Islet precursor cell (in vitro differentiated cells): ENCODE measurements at regions not wholly inside any gene's neighbourhood (a gene's known extent, or its start where the extent isn't known, plus 50 kb on each side); places are given as distances from the start of the nearest gene placed in this dataset.

ENCODE experiments used
- DNase-seq: peaks from one replicate; pipeline ENCODE4 v3.0.0-alpha.2; 2018

- no peak for DNase-seq
These were observed 211.2 kb upstream of the CTAGE1 start for GRCh38 chr18:22628795-22629510.

GRCh38 chr18:22630980-22631379 lies 213.3 kb upstream of the CTAGE1 start:
- DNase-seq: no peak

GRCh38 chr18:22632191-22632590 lies 214.5 kb upstream of the CTAGE1 start:
- DNase-seq: no peak

- DNase-seq: no peak
These were observed 216.7 kb upstream of the CTAGE1 start for GRCh38 chr18:22634464-22634863.

GRCh38 chr18:22637787-22638186 lies 220.1 kb upstream of the CTAGE1 start:
- DNase-seq: no peak

GRCh38 chr18:22639026-22639463 lies 221.3 kb upstream of the CTAGE1 start:
- DNase-seq: no peak

- DNase-seq: no peak
These were observed 221.8 kb upstream of the CTAGE1 start for GRCh38 chr18:22639561-22639960.

- no peak for DNase-seq
These were observed 222.6 kb upstream of the CTAGE1 start for GRCh38 chr18:22640281-22640842.

GRCh38 chr18:22641958-22642357 lies 224.2 kb upstream of the CTAGE1 start:
- DNase-seq: no peak

GRCh38 chr18:22643731-22644130 lies 226.0 kb upstream of the CTAGE1 start:
- no peak for DNase-seq

- no peak for DNase-seq
These were observed 232.5 kb upstream of the CTAGE1 start for GRCh38 chr18:22650247-22650646.

- no peak for DNase-seq
These were observed 239.9 kb upstream of the CTAGE1 start for GRCh38 chr18:22657619-22658018.

GRCh38 chr18:22658318-22658717 lies 240.6 kb upstream of the CTAGE1 start:
- DNase-seq: no peak

GRCh38 chr18:22663378-22663777 lies 245.7 kb upstream of the CTAGE1 start:
- DNase-seq: no peak

- DNase-seq: no peak
These were observed 248.8 kb upstream of the CTAGE1 start for GRCh38 chr18:22666411-22666940.

- no peak for DNase-seq
These were observed 249.4 kb upstream of the CTAGE1 start for GRCh38 chr18:22667156-22667555.

- no peak for DNase-seq
These were observed 250.1 kb upstream of the CTAGE1 start for GRCh38 chr18:22667616-22668422.

- DNase-seq: no peak
These were observed 250.8 kb upstream of the CTAGE1 start for GRCh38 chr18:22668496-22668895.

GRCh38 chr18:22670914-22671313 lies 253.2 kb upstream of the CTAGE1 start:
- DNase-seq: no peak

- DNase-seq: no peak
These were observed 255.6 kb upstream of the CTAGE1 start for GRCh38 chr18:22673182-22673862.

GRCh38 chr18:22674272-22674671 lies 256.6 kb upstream of the CTAGE1 start:
- DNase-seq: peak; percentile 80

GRCh38 chr18:22675006-22675405 lies 257.3 kb upstream of the CTAGE1 start:
- DNase-seq: no peak

- DNase-seq: no peak
These were observed 256.7 kb upstream of the RBBP8 start for GRCh38 chr18:22676423-22676822.
